AG04450 (cell line): ENCODE measurements at regions not wholly inside any gene's neighbourhood (a gene's known extent, or its start where the extent isn't known, plus 50 kb on each side); places are given as distances from the start of the nearest gene placed in this dataset.

ENCODE experiments used
- CTCF ChIA-PET: fragments of 300-600, 350-600 bp; formaldehyde crosslinking; extraction: SDS; loops from one replicate; lab custom pipeline; 2022; ENCODE audit warnings: antibody characterized with exemption, inconsistent platforms; lab: Charles Lee
- POLR2A ChIA-PET: fragments of 350-600 bp; formaldehyde crosslinking; extraction: SDS; loops from one replicate; lab custom pipeline; 2021; ENCODE audit warnings: antibody characterized with exemption, inconsistent platforms; lab: Yijun Ruan, JAX
- DNase-seq: peaks from one replicate; pipeline ENCODE4 v3.0.0-alpha.2; 2011; ENCODE audit warnings: low read depth, low spot score
- H3K27ac ChIP-seq: one replicate; pipeline ENCODE4 v1.5.1; 2012; ENCODE audit warnings: low read depth, low read length, control low read depth
- H3K27me3 ChIP-seq: one replicate; pipeline ENCODE4 v1.6.0; 2012; ENCODE audit warnings: low read length; ENCODE audit not compliant: control insufficient read depth, insufficient read depth
- H3K4me3 ChIP-seq: 2 replicates; pipeline ENCODE4 v1.5.1; 2011; ENCODE audit warnings: mild to moderate bottlenecking, low read depth, low read length, control low read depth
- H3K9me3 ChIP-seq: 2 replicates; pipeline ENCODE4 v1.5.1; 2012; ENCODE audit warnings: low read length; ENCODE audit not compliant: control insufficient read depth, insufficient read depth
- CTCF ChIP-seq: IDR thresholded peaks from 2 replicates; pipeline ENCODE4 v1.5.1; 2011; ENCODE audit warnings: low read depth, low read length, control low read depth, inconsistent platforms

- ChIA-PET POLR2A (no interaction called here), CTCF (no interaction called here)
- TF ChIP-seq CTCF = no peak
- Histone ChIP-seq H3K9me3 (no peaks in the 10 kb centered on the region; the same call in 1 of the 2 replicates), H3K27me3 (peaks cover 22% of the 10 kb centered on the region), H3K4me3 (no peak overlapping the region), H3K27ac (no peak overlapping the region)
- no peak for DNase-seq
Measured at GRCh38 chr2:8457092-8457481, 224.8 kb upstream of the ID2 start.

GRCh38 chr2:8457699-8458502, 224.0 kb upstream of the ID2 start:
- TF ChIP-seq CTCF = no peak
- CTCF ChIA-PET = no interaction called here
- Histone ChIP-seq H3K27ac (no peak overlapping the region), H3K27me3 (peaks cover 22% of the 10 kb centered on the region), H3K9me3 (no peaks in the 10 kb centered on the region; the same call in 1 of the 2 replicates), H3K4me3 (no peak overlapping the region)
- DNase-seq = no peak
- POLR2A ChIA-PET = no interaction called here

GRCh38 chr2:8458503-8459459, 223.1 kb upstream of the ID2 start:
- no peak for DNase-seq
- no peaks in the 10 kb centered on the region; the same call in 1 of the 2 replicates for H3K9me3 ChIP-seq
- no peak overlapping the region for H3K27ac ChIP-seq
- H3K27me3 ChIP-seq = peaks cover 19% of the 10 kb centered on the region
- TF ChIP-seq CTCF = no peak
- ChIA-PET CTCF (no interaction called here), POLR2A (no interaction called here)
- H3K4me3 ChIP-seq = no peak overlapping the region

- Histone ChIP-seq H3K27ac (no peak overlapping the region), H3K9me3 (no peaks in the 10 kb centered on the region; the same call in 1 of the 2 replicates), H3K4me3 (no peak overlapping the region), H3K27me3 (peaks cover 17% of the 10 kb centered on the region)
- ChIA-PET POLR2A (no interaction called here), CTCF (no interaction called here)
- no peak for DNase-seq
- TF ChIP-seq CTCF = no peak
Measured at GRCh38 chr2:8459474-8459873, 222.4 kb upstream of the ID2 start.
